H9 (cell line): ENCODE measurements at regions not wholly inside any gene's neighbourhood (a gene's known extent, or its start where the extent isn't known, plus 50 kb on each side); places are given as distances from the start of the nearest gene placed in this dataset.
"Not testable (repeated sequence)": the region's sequence is repeated elsewhere in the genome, so short reads cannot be mapped to it uniquely, and the experiment has no call there.

ENCODE experiments used
- DNase-seq: peaks from one replicate; pipeline ENCODE4 v3.0.0-alpha.2; 2017
- H2AFZ ChIP-seq: one replicate; pipeline ENCODE4 v1.6.1; 2013; ENCODE audit warnings: mild to moderate bottlenecking, low read length, control low read depth, moderate library complexity
- H2AK5ac ChIP-seq: 2 replicates; pipeline ENCODE4 v1.6.1; 2013; ENCODE audit warnings: low read length, control low read depth, mixed read lengths; ENCODE audit not compliant: insufficient read length
- H2BK120ac ChIP-seq: one replicate; pipeline ENCODE4 v1.6.1; 2013; ENCODE audit warnings: low read depth, mild to moderate bottlenecking, low read length, control low read depth, inconsistent platforms; ENCODE audit not compliant: poor library complexity, severe bottlenecking
- H2BK12ac ChIP-seq: 2 replicates; pipeline ENCODE4 v1.6.1; 2013; ENCODE audit warnings: low read length, control low read depth, mixed read lengths, low read depth; ENCODE audit not compliant: insufficient read length
- H2BK15ac ChIP-seq: 2 replicates; pipeline ENCODE4 v1.6.1; 2013; ENCODE audit warnings: low read depth, low read length, control low read depth
- H2BK20ac ChIP-seq: one replicate; pipeline ENCODE4 v1.6.1; 2013; ENCODE audit warnings: low read depth, mild to moderate bottlenecking, low read length, control low read depth, inconsistent platforms; ENCODE audit not compliant: poor library complexity, severe bottlenecking
- H2BK5ac ChIP-seq: 2 replicates; pipeline ENCODE4 v1.6.1; 2013; ENCODE audit warnings: low read length, control low read depth, mixed read lengths; ENCODE audit not compliant: insufficient read length
- H3K14ac ChIP-seq: 2 replicates; pipeline ENCODE4 v1.6.1; 2013; ENCODE audit warnings: low read length, control low read depth; ENCODE audit not compliant: insufficient read depth
- H3K18ac ChIP-seq: 2 replicates; pipeline ENCODE4 v1.6.1; 2013; ENCODE audit warnings: low read depth, mild to moderate bottlenecking, mixed read lengths, low read length, control low read depth; ENCODE audit not compliant: insufficient read length
- H3K23ac ChIP-seq: 2 replicates; pipeline ENCODE4 v1.6.1; 2013; ENCODE audit warnings: low read length, control low read depth, mixed read lengths, low read depth; ENCODE audit not compliant: insufficient read length
- H3K23me2 ChIP-seq: 2 replicates; pipeline ENCODE4 v1.6.1; 2013; ENCODE audit warnings: low read depth, mild to moderate bottlenecking, mixed read lengths, low read length, control low read depth; ENCODE audit not compliant: insufficient read length, poor library complexity, severe bottlenecking
- H3K27ac ChIP-seq: 2 replicates; pipeline ENCODE4 v1.5.1; 2013; ENCODE audit warnings: low read length, control low read depth, mixed read lengths, low read depth; ENCODE audit not compliant: insufficient read length
- H3K27me3 ChIP-seq: 2 replicates; pipeline ENCODE4 v1.6.1; 2013; ENCODE audit warnings: low read length, control low read depth, inconsistent platforms; ENCODE audit not compliant: insufficient read depth
- H3K4ac ChIP-seq: 2 replicates; pipeline ENCODE4 v1.6.1; 2013; ENCODE audit warnings: low read depth, mild to moderate bottlenecking, control low read depth, inconsistent platforms, low read length, moderate library complexity
- H3K4me1 ChIP-seq: 2 replicates; pipeline ENCODE4 v1.6.1; 2013; ENCODE audit warnings: low read length, control low read depth, inconsistent platforms; ENCODE audit not compliant: insufficient read depth
- H3K4me2 ChIP-seq: 2 replicates; pipeline ENCODE4 v1.6.1; 2013; ENCODE audit warnings: low read length, control low read depth, mixed read lengths; ENCODE audit not compliant: insufficient read length, insufficient read depth
- H3K56ac ChIP-seq: 2 replicates; pipeline ENCODE4 v1.6.1; 2013; ENCODE audit warnings: low read depth, mild to moderate bottlenecking, mixed read lengths, low read length, control low read depth; ENCODE audit not compliant: insufficient read length
- H3K79me1 ChIP-seq: 2 replicates; pipeline ENCODE4 v1.6.1; 2013; ENCODE audit warnings: low read depth, mild to moderate bottlenecking, moderate library complexity, low read length, control low read depth, inconsistent platforms; ENCODE audit not compliant: insufficient read depth, poor library complexity, severe bottlenecking
- H3K79me2 ChIP-seq: 2 replicates; pipeline ENCODE4 v1.6.1; 2013; ENCODE audit warnings: low read length, control low read depth, inconsistent platforms; ENCODE audit not compliant: insufficient read depth
- H3K9ac ChIP-seq: 2 replicates; pipeline ENCODE4 v1.6.1; 2013; ENCODE audit warnings: low read length, control low read depth, mixed read lengths; ENCODE audit not compliant: insufficient read length; ENCODE audit errors: extremely low read depth
- H3K9me3 ChIP-seq: one replicate; pipeline ENCODE4 v1.6.1; 2013; ENCODE audit warnings: low read depth, low read length, inconsistent platforms; ENCODE audit not compliant: control insufficient read depth
- H3T11ph ChIP-seq: one replicate; pipeline ENCODE4 v1.6.1; 2013; ENCODE audit warnings: mild to moderate bottlenecking, low read length, control low read depth, inconsistent platforms
- H4K20me1 ChIP-seq: one replicate; pipeline ENCODE4 v1.6.1; 2013; ENCODE audit not compliant: control insufficient read depth, insufficient read length, insufficient read depth
- H4K5ac ChIP-seq: 2 replicates; pipeline ENCODE4 v1.6.1; 2013; ENCODE audit warnings: low read depth, mild to moderate bottlenecking, mixed read lengths, low read length, control low read depth; ENCODE audit not compliant: insufficient read length
- H4K8ac ChIP-seq: replicated peaks from 2 replicates; pipeline ENCODE4 v1.6.1; 2013; ENCODE audit warnings: low read length, control low read depth, mixed read lengths, low read depth; ENCODE audit not compliant: insufficient read length
- H4K91ac ChIP-seq: 2 replicates; pipeline ENCODE4 v1.6.1; 2013; ENCODE audit warnings: low read depth, mild to moderate bottlenecking, moderate library complexity, mixed read lengths, low read length, control low read depth; ENCODE audit not compliant: insufficient read length
- H3K27ac Mint-ChIP-seq, 3 experiments: 2 replicates in 2 of 3; 3 replicates in 1 of 3; pipeline ENCODE4 v1.8.0; 2020 to 2021; ENCODE audit warnings: mixed read lengths in 3 of 3, mild to moderate bottlenecking in 1 of 3, moderate library complexity in 1 of 3
- H3K27me3 Mint-ChIP-seq: 2 replicates; pipeline ENCODE4 v1.8.0; 2021; ENCODE audit warnings: low read depth, mild to moderate bottlenecking, moderate library complexity, mixed read lengths
- H3K36me3 Mint-ChIP-seq, 3 experiments: 2 replicates in 2 of 3; 3 replicates in 1 of 3; pipeline ENCODE4 v1.8.0; 2020 to 2021; ENCODE audit warnings: low read depth in 3 of 3, mixed read lengths in 3 of 3; ENCODE audit not compliant: insufficient read depth in 1 of 3
- H3K4me1 Mint-ChIP-seq, 2 experiments: 2 replicates each; pipeline ENCODE4 v1.8.0; 2020; ENCODE audit warnings: mixed read lengths in 2 of 2
- H3K4me3 Mint-ChIP-seq, 2 experiments: 2 replicates in 1 of 2; 3 replicates in 1 of 2; pipeline ENCODE4 v1.8.0; 2020 to 2021; ENCODE audit warnings: mild to moderate bottlenecking in 2 of 2, mixed read lengths in 2 of 2, moderate library complexity in 1 of 2
- H3K9me3 Mint-ChIP-seq, 2 experiments: 2 replicates in 1 of 2; 3 replicates in 1 of 2; pipeline ENCODE4 v1.8.0; 2020; ENCODE audit warnings: mild to moderate bottlenecking in 2 of 2, mixed read lengths in 2 of 2, moderate library complexity in 1 of 2
- WGBS: extraction: QIAGEN DNeasy Blood & Tissue Kit; methylation state at CpG from one replicate; pipeline ENCODE4 v1.1.7; 2013; ENCODE audit warnings: missing lambda C conversion rate, low lambda C conversion rate, mixed read lengths; ENCODE audit not compliant: insufficient read length; ENCODE audit errors: extremely low coverage; 5-methylcytosine and 5-hydroxymethylcytosine counted together

DNA sequence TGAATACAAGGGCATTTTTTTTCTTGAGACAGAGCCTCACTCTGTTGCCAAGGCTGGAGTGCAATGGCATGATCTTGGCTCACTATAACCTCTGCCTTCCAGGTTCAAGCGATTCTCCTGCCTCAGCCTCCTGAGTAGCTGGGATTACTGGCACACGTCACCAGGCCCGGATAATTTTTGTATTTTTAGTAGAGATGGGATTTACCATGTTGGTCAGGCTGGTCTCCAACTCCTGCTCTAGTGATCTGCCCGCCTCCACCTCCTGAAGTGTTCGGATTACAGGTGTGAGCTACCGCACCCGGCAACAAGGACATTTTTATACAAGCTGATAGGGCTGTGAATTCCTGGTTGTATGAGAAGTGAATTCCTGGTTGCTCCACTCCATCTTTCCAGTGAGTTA, 577.7 kb upstream of the TPTE start:
- H2BK20ac ChIP-seq, H3K4me1 ChIP-seq, H3K23me2 ChIP-seq, H3K79me2 ChIP-seq, H3K4me2 ChIP-seq, H2AK5ac ChIP-seq, H3K27me3 Mint-ChIP-seq, H2BK15ac ChIP-seq, H3K79me1 ChIP-seq, H2BK5ac ChIP-seq, H3K4me1 Mint-ChIP-seq, H4K20me1 ChIP-seq, H4K91ac ChIP-seq, H3K27me3 ChIP-seq, H3K23ac ChIP-seq, H3K27ac Mint-ChIP-seq, H3K4ac ChIP-seq, DNase-seq, H3K56ac ChIP-seq, H3K14ac ChIP-seq, H2AFZ ChIP-seq, H3K9ac ChIP-seq, H2BK120ac ChIP-seq, H2BK12ac ChIP-seq, H3T11ph ChIP-seq, H4K8ac ChIP-seq, H3K18ac ChIP-seq, H4K5ac ChIP-seq, H3K27ac ChIP-seq: not testable (repeated sequence)
- peaks cover 47% of the 10 kb centered on the region for H3K9me3 ChIP-seq
- Mint-ChIP-seq H3K9me3 (peaks cover 72 to 76% of the 10 kb centered on the region in 2 experiments), H3K4me3 (0 out of 5 replicates have a peak overlapping the region, but pooled peaks of 1 of the 2 experiments have one; percentile 20), H3K36me3 (peaks cover 6 to 33% (median 19%) of the 10 kb centered on the region in 3 experiments; a peak in 6 of 7 replicates)
- WGBS, result no CpG with 5 or more reads among the region's 7 CpGs

DNA sequence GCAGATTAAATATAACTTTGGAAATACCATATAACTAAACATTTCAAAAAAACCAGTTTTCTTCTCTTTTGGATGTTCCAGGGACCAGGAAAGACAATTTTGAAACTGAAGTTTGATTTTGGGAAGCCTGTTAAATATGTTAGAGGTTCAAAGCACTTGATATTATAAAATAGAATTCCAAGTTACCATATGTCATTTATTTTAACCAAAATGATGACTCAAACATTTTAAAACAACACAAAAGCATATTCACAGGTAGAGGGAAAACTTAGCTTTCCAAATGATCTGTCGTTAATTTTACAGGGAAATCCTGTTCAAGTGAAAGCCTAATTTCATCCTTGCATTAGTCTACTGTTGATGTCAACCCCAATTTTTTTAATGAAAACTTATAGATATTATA, 575.3 kb upstream of the TPTE start:
- not testable (repeated sequence) for H3K4me1 Mint-ChIP-seq, H2BK120ac ChIP-seq
- peaks cover 89 to 93% of the 10 kb centered on the region in 2 experiments for H3K9me3 Mint-ChIP-seq

More for the DNA sequence above, 575.3 kb upstream of the TPTE start:
- not testable (repeated sequence) for H2AK5ac ChIP-seq, H3K4me3 Mint-ChIP-seq, H3K27ac Mint-ChIP-seq, H3K27me3 ChIP-seq, H3K27me3 Mint-ChIP-seq, H3K23me2 ChIP-seq, H3K79me1 ChIP-seq, H3K4me1 ChIP-seq, H3K18ac ChIP-seq, H4K5ac ChIP-seq, H4K20me1 ChIP-seq, H4K91ac ChIP-seq, H3K79me2 ChIP-seq, H4K8ac ChIP-seq, H3K27ac ChIP-seq, H2BK20ac ChIP-seq, H3K9ac ChIP-seq, H3K4me2 ChIP-seq, H2AFZ ChIP-seq, H3K56ac ChIP-seq, H3K23ac ChIP-seq, H3K4ac ChIP-seq, DNase-seq, H2BK12ac ChIP-seq, H2BK15ac ChIP-seq, H3T11ph ChIP-seq, H2BK5ac ChIP-seq, H3K14ac ChIP-seq
- peaks cover 11 to 47% (median 29%) of the 10 kb centered on the region in 3 experiments; a peak in 6 of 7 replicates for H3K36me3 Mint-ChIP-seq
- WGBS, result no CpG with 5 or more reads among the region's 1 CpG
- peaks cover 56% of the 10 kb centered on the region for H3K9me3 ChIP-seq
